HepG2 (cell line): ENCODE measurements at regions not wholly inside any gene's neighbourhood (a gene's known extent, or its start where the extent isn't known, plus 50 kb on each side); places are given as distances from the start of the nearest gene placed in this dataset.

Source experiments
- FOXK1 ChIP-seq: sonication (generic); formaldehyde crosslinking; IDR thresholded peaks from 2 replicates; pipeline ENCODE4 v1.4.0; 2020; ENCODE audit warnings: low read depth, missing genetic modification reagents, borderline replicate concordance
- HOXA9 ChIP-seq: sonication (generic); formaldehyde crosslinking; IDR thresholded peaks from 2 replicates; pipeline ENCODE4 v1.8.1; 2022; ENCODE audit warnings: missing genetic modification reagents, mild to moderate bottlenecking, moderate library complexity, borderline replicate concordance
- XRCC5 ChIP-seq: fragments of 200-400 bp; formaldehyde crosslinking; optimal IDR thresholded peaks from 2 replicates; pipeline ENCODE3; 2017; ENCODE audit warnings: mild to moderate bottlenecking, low read length
- ZBTB4 ChIP-seq: sonication (generic); formaldehyde crosslinking; IDR thresholded peaks from 2 replicates; pipeline ENCODE4 v1.4.0; 2020; ENCODE audit warnings: missing genetic modification reagents, mild to moderate bottlenecking, borderline replicate concordance
- ZFP36L1 ChIP-seq: sonication (generic); formaldehyde crosslinking; IDR thresholded peaks from 2 replicates; pipeline ENCODE4 v1.8.0; 2022; ENCODE audit warnings: mild to moderate bottlenecking, missing genetic modification reagents, moderate library complexity
- ZNF414 ChIP-seq: sonication (generic); formaldehyde crosslinking; IDR thresholded peaks from 2 replicates; pipeline ENCODE4 v1.5.0; 2020; ENCODE audit warnings: missing genetic modification reagents
- ZNF512B ChIP-seq: sonication (generic); formaldehyde crosslinking; IDR thresholded peaks from 2 replicates; pipeline ENCODE4 v1.5.1; 2020; ENCODE audit warnings: missing genetic modification reagents, mild to moderate bottlenecking, borderline replicate concordance
- ZNF776 ChIP-seq: sonication (generic); formaldehyde crosslinking; IDR thresholded peaks from 2 replicates; pipeline ENCODE4 v1.4.0; 2020; ENCODE audit warnings: mild to moderate bottlenecking, missing genetic modification reagents
- TF ChIP-seq, protein P1 (sequence below): sonication (generic); formaldehyde crosslinking; IDR thresholded peaks from one replicate; pipeline ENCODE4 v1.5.1; 2020; ENCODE audit warnings: mild to moderate bottlenecking, missing genetic modification reagents; ENCODE audit errors: not compliant biosample characterization
- TF ChIP-seq, protein P2 (sequence below): sonication (generic); formaldehyde crosslinking; IDR thresholded peaks from 2 replicates; pipeline ENCODE4 v1.4.0; 2020; ENCODE audit warnings: mild to moderate bottlenecking, missing genetic modification reagents

GRCh38 chr12:111207761-111208160 is 161.1 kb downstream of the PHETA1 start (continued):
- TF ChIP-seq, protein P1, sequence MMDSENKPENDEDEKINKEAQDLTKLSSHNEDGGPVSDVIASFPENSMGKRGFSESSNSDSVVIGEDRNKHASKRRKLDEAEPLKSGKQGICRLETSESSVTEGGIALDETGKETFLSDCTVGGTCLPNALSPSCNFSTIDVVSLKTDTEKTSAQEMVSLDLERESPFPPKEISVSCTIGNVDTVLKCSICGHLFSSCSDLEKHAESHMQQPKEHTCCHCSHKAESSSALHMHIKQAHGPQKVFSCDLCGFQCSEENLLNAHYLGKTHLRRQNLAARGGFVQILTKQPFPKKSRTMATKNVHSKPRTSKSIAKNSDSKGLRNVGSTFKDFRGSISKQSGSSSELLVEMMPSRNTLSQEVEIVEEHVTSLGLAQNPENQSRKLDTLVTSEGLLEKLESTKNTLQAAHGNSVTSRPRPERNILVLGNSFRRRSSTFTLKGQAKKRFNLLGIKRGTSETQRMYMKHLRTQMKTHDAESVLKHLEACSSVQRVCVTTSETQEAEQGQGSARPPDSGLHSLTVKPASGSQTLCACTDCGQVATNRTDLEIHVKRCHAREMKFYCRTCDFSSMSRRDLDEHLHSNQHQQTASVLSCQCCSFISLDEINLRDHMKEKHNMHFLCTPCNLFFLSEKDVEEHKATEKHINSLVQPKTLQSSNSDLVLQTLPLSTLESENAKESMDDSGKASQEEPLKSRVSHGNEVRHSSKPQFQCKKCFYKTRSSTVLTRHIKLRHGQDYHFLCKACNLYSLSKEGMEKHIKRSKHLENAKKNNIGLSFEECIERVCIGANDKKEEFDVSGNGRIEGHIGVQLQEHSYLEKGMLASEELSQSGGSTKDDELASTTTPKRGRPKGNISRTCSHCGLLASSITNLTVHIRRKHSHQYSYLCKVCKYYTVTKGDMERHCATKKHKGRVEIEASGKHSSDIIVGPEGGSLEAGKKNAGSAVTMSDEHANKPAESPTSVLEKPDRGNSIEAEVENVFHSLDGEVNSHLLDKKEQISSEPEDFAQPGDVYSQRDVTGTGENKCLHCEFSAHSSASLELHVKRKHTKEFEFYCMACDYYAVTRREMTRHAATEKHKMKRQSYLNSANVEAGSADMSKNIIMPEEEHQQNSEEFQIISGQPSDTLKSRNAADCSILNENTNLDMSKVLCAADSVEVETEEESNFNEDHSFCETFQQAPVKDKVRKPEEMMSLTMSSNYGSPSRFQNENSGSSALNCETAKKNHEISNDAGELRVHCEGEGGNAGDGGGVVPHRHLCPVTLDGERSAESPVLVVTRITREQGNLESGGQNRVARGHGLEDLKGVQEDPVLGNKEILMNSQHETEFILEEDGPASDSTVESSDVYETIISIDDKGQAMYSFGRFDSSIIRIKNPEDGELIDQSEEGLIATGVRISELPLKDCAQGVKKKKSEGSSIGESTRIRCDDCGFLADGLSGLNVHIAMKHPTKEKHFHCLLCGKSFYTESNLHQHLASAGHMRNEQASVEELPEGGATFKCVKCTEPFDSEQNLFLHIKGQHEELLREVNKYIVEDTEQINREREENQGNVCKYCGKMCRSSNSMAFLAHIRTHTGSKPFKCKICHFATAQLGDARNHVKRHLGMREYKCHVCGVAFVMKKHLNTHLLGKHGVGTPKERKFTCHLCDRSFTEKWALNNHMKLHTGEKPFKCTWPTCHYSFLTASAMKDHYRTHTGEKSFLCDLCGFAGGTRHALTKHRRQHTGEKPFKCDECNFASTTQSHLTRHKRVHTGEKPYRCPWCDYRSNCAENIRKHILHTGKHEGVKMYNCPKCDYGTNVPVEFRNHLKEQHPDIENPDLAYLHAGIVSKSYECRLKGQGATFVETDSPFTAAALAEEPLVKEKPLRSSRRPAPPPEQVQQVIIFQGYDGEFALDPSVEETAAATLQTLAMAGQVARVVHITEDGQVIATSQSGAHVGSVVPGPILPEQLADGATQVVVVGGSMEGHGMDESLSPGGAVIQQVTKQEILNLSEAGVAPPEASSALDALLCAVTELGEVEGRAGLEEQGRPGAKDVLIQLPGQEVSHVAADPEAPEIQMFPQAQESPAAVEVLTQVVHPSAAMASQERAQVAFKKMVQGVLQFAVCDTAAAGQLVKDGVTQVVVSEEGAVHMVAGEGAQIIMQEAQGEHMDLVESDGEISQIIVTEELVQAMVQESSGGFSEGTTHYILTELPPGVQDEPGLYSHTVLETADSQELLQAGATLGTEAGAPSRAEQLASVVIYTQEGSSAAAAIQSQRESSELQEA (CRISPR knock-in tag) = no peak
- TF ChIP-seq HOXA9 (CRISPR knock-in tag) (no peak), ZNF776 (no peak), XRCC5 (no peak), FOXK1 (CRISPR knock-in tag) (no peak), ZNF512B (CRISPR knock-in tag) (no peak), ZNF414 (CRISPR knock-in tag) (no peak), ZFP36L1 (CRISPR knock-in tag) (no peak), ZBTB4 (CRISPR knock-in tag) (no peak)
- TF ChIP-seq, protein P2, sequence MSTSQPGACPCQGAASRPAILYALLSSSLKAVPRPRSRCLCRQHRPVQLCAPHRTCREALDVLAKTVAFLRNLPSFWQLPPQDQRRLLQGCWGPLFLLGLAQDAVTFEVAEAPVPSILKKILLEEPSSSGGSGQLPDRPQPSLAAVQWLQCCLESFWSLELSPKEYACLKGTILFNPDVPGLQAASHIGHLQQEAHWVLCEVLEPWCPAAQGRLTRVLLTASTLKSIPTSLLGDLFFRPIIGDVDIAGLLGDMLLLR (CRISPR knock-in tag) = no peak
